ENCODE measurements at regions not wholly inside any gene's neighbourhood (a gene's known extent, or its start where the extent isn't known, plus 50 kb on each side); places are given as distances from the start of the nearest gene placed in this dataset.

DNA sequence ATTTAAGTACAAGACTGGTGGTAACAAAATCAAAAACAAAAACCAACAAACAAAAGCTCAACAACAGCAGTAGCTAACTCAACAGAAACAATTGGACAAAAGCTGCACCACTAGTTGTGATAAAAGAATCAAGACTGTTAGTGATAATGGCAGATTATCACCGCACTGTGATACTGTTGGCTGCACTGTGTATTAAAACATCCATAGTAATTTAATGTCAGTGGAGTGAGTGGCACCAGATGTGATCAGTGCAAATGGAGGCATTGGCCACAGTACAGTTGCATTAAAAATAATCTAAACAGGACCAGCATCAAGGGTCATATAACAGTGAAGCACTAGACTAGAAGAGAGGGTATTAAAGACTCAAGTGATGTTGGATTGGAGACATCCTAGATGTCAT is 1341.3 kb downstream of the MRPL39 start:
- TF ChIP-seq, protein P1, sequence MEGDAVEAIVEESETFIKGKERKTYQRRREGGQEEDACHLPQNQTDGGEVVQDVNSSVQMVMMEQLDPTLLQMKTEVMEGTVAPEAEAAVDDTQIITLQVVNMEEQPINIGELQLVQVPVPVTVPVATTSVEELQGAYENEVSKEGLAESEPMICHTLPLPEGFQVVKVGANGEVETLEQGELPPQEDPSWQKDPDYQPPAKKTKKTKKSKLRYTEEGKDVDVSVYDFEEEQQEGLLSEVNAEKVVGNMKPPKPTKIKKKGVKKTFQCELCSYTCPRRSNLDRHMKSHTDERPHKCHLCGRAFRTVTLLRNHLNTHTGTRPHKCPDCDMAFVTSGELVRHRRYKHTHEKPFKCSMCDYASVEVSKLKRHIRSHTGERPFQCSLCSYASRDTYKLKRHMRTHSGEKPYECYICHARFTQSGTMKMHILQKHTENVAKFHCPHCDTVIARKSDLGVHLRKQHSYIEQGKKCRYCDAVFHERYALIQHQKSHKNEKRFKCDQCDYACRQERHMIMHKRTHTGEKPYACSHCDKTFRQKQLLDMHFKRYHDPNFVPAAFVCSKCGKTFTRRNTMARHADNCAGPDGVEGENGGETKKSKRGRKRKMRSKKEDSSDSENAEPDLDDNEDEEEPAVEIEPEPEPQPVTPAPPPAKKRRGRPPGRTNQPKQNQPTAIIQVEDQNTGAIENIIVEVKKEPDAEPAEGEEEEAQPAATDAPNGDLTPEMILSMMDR (IDR thresholded peaks at IDR 0.05): no peak
- TF ChIP-seq POLR2A (IDR thresholded peaks at IDR 0.05): no peak
